B cell (primary cell): ENCODE measurements at regions not wholly inside any gene's neighbourhood (a gene's known extent, or its start where the extent isn't known, plus 50 kb on each side); places are given as distances from the start of the nearest gene placed in this dataset.

Experiments
- ATAC-seq: fragments of 200-7000 bp; cut with Tn5 transposase; one replicate; pipeline ENCODE4 v1.10.0; 2021; ENCODE audit warnings: low read depth, mild to moderate bottlenecking, moderate number of reproducible peaks, moderate library complexity
- CTCF ChIA-PET: fragments of 350-600 bp; sonication (Branson Sonifier 250); formaldehyde crosslinking; loops from one replicate; lab custom pipeline; 2021; ENCODE audit warnings: antibody characterized with exemption, inconsistent platforms; lab: Charles Lee
- POLR2A ChIA-PET: fragments of 350-600 bp; sonication (Branson Sonifier 250); formaldehyde crosslinking; loops from one replicate; lab custom pipeline; 2021; ENCODE audit warnings: antibody characterized with exemption; lab: Charles Lee
- DNase-seq: peaks from one replicate; pipeline ENCODE4 v3.0.0; 2013
- H2AFZ ChIP-seq: 2 replicates; pipeline ENCODE4 v1.6.1; 2012; ENCODE audit warnings: mild to moderate bottlenecking, low read depth, low read length; ENCODE audit not compliant: insufficient read depth, poor library complexity, severe bottlenecking
- H3K27ac ChIP-seq, 2 donors: 1 replicate in 1 of 2; 2 replicates in 1 of 2; pipeline ENCODE4 v1.5.1; 2012 to 2013; ENCODE audit warnings: low read length in 2 of 2, mild to moderate bottlenecking in 2 of 2, moderate library complexity in 1 of 2
- H3K27me3 ChIP-seq, 4 experiments: fragments of 200-600 bp in 1 of 4; sonication (generic) in 1 of 4; replicated peaks in 1 of 4; 1 replicate in 2 of 4; 2 replicates in 2 of 4; pipeline versions ENCODE4 v1.6.1 to v1.7.0; 2013 to 2016; ENCODE audit warnings: low read length in 3 of 4, mild to moderate bottlenecking in 2 of 4, mixed read lengths in 1 of 4, moderate library complexity in 1 of 4; ENCODE audit not compliant: insufficient read depth in 4 of 4, control insufficient read depth in 3 of 4; ENCODE audit errors: control extremely low read depth in 1 of 4
- H3K36me3 ChIP-seq, 2 experiments: replicated peaks in 1 of 2; 1 replicate in 1 of 2; 2 replicates in 1 of 2; pipeline versions ENCODE4 v1.6.1 to v1.7.1; 2013; ENCODE audit warnings: low read length in 1 of 2; ENCODE audit not compliant: insufficient read depth in 2 of 2, control insufficient read depth in 1 of 2; ENCODE audit errors: control extremely low read depth in 1 of 2, extremely low read depth in 1 of 2
- H3K4me1 ChIP-seq, 2 donors: fragments of 200-600 bp in 1 of 2; sonication (generic) in 1 of 2; 1 replicate in 1 of 2; 2 replicates in 1 of 2; pipeline versions ENCODE4 v1.5.1 to v1.6.1; 2013 to 2017; ENCODE audit warnings: low read length in 2 of 2; ENCODE audit not compliant: control insufficient read depth in 2 of 2, insufficient read depth in 2 of 2
- H3K4me2 ChIP-seq: replicated peaks from 2 replicates; pipeline ENCODE3; 2012; ENCODE audit warnings: mild to moderate bottlenecking, low read depth, low read length; ENCODE audit not compliant: poor library complexity, severe bottlenecking
- H3K4me3 ChIP-seq, 5 experiments: fragments of 200-600 bp in 1 of 5; sonication (generic) in 1 of 5; 1 replicate in 3 of 5; 2 replicates in 2 of 5; pipeline versions ENCODE4 v1.5.1 to v1.7.0; 2011 to 2016; ENCODE audit warnings: low read length in 4 of 5, mild to moderate bottlenecking in 4 of 5, low read depth in 2 of 5, control low read depth in 1 of 5, moderate library complexity in 1 of 5; ENCODE audit not compliant: insufficient read depth in 1 of 5; ENCODE audit errors: control extremely low read depth in 1 of 5, extremely low read depth in 1 of 5
- H3K79me2 ChIP-seq: fragments of 200-600 bp; sonication (generic); one replicate; pipeline ENCODE4 v1.6.0; 2016; ENCODE audit warnings: low read length; ENCODE audit not compliant: control insufficient read depth, insufficient read depth
- H3K9ac ChIP-seq: fragments of 200-600 bp; sonication (generic); 2 replicates; pipeline ENCODE4 v1.6.1; 2017; ENCODE audit warnings: mild to moderate bottlenecking, low read length, moderate library complexity
- H3K9me3 ChIP-seq, 3 donors: one replicate each; pipeline versions ENCODE4 v1.6.1 to v1.7.1; 2013; ENCODE audit warnings: low read length in 2 of 3; ENCODE audit not compliant: control insufficient read depth in 2 of 3, insufficient read depth in 1 of 3; ENCODE audit errors: control extremely low read depth in 1 of 3
- H4K20me1 ChIP-seq: 2 replicates; pipeline ENCODE4 v1.6.0; 2012; ENCODE audit warnings: mild to moderate bottlenecking, low read length; ENCODE audit not compliant: insufficient read depth, control insufficient read depth, poor library complexity, severe bottlenecking
- H3K27ac Mint-ChIP-seq: one replicate; pipeline ENCODE4 v1.8.0; 2021; ENCODE audit warnings: mixed read lengths
- H3K27me3 Mint-ChIP-seq: one replicate; pipeline ENCODE4 v1.8.0; 2021; ENCODE audit warnings: mixed read lengths
- H3K4me1 Mint-ChIP-seq: one replicate; pipeline ENCODE4 v1.8.0; 2021; ENCODE audit warnings: mixed read lengths
- H3K4me3 Mint-ChIP-seq: one replicate; pipeline ENCODE4 v1.8.0; 2021; ENCODE audit warnings: mixed read lengths
- H3K9me3 Mint-ChIP-seq: one replicate; pipeline ENCODE4 v1.8.0; 2022; ENCODE audit warnings: mixed read lengths; ENCODE audit not compliant: insufficient read depth
- EZH2 ChIP-seq: IDR thresholded peaks from 2 replicates; pipeline ENCODE4 v1.6.1; 2012; ENCODE audit warnings: borderline replicate concordance, low read depth, mild to moderate bottlenecking, moderate library complexity, low read length; ENCODE audit not compliant: insufficient read depth, poor library complexity, severe bottlenecking
- WGBS: methylation state at CpG from one replicate; pipeline ENCODE4 v1.1.5; 2013; ENCODE audit warnings: missing lambda C conversion rate; ENCODE audit not compliant: insufficient coverage; 5-methylcytosine and 5-hydroxymethylcytosine counted together
- intact Hi-C: fragments of 100-400 bp; cut with micrococcal nuclease; formaldehyde crosslinking; loops from one replicate; pipeline ENCODE4 v1.10.0; 2022
- TF ChIP-seq, protein P1 (sequence below): fragments of 200-600 bp; IDR thresholded peaks from one replicate; pipeline ENCODE4 v1.8.0; 2022; ENCODE audit warnings: antibody characterized with exemption, mild to moderate bottlenecking

DNA sequence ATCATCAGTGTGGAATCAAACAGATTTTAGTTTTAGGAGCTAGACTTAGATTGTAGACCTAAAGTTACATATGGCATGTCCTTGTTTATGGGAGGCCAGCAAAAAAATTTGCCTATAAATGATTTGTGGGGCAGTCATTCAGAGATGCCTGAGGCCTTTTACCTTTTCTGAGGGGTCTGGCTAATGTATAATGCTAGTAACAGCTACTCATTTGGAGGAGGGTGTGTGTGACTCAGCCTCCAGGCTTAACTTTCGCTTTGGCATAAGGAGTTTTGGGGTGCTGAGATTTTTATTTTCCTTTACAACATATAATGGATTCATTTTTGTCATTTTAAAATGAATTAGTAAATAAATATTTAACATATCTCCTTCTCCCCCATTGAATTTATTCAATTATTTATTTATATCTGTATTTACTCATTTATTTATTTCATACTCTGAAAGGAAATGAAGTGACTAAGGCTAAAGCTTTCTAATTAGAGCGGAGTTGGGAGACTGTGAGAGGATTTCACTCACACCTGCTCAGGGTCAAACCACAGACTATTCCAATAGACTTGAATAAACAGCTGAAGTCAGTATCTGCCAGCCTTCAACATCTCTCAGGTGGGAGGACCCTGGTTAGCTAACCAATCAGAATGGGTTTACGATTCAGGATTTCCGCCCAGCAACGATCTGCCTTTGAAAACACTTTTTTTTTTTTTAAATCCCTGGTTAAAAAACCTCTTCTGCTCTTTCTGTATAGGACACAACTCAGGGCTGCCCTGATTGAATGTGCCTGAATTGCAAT is 487.5 kb upstream of the SGCD start:
- Histone ChIP-seq H3K27me3 (no peaks in the 10 kb centered on the region), H3K36me3 (no peaks in the 10 kb centered on the region), H3K4me3 (no peak overlapping the region), H3K79me2 (no peaks in the 10 kb centered on the region), H3K4me1 (no peaks in the 10 kb centered on the region), H3K4me2 (no peak overlapping the region), H3K27ac (no peak overlapping the region), H4K20me1 (no peaks in the 10 kb centered on the region), H3K9me3 (no peaks in the 10 kb centered on the region), H2AFZ (no peak overlapping the region), H3K9ac (no peak overlapping the region)
- intact Hi-C loops = no loop called here
- ChIA-PET POLR2A (no interaction called here), CTCF (no interaction called here)
- ATAC-seq = no peak
- Mint-ChIP-seq H3K4me3 (no peak overlapping the region), H3K4me1 (no peaks in the 10 kb centered on the region), H3K27me3 (no peaks in the 10 kb centered on the region), H3K9me3 (no peaks in the 10 kb centered on the region), H3K27ac (no peak overlapping the region)
- 90% methylated on average over 3 of the region's 5 CpGs for WGBS
- DNase-seq = no peak
- TF ChIP-seq, protein P1, sequence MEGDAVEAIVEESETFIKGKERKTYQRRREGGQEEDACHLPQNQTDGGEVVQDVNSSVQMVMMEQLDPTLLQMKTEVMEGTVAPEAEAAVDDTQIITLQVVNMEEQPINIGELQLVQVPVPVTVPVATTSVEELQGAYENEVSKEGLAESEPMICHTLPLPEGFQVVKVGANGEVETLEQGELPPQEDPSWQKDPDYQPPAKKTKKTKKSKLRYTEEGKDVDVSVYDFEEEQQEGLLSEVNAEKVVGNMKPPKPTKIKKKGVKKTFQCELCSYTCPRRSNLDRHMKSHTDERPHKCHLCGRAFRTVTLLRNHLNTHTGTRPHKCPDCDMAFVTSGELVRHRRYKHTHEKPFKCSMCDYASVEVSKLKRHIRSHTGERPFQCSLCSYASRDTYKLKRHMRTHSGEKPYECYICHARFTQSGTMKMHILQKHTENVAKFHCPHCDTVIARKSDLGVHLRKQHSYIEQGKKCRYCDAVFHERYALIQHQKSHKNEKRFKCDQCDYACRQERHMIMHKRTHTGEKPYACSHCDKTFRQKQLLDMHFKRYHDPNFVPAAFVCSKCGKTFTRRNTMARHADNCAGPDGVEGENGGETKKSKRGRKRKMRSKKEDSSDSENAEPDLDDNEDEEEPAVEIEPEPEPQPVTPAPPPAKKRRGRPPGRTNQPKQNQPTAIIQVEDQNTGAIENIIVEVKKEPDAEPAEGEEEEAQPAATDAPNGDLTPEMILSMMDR = no peak
- no peak for TF ChIP-seq EZH2

DNA sequence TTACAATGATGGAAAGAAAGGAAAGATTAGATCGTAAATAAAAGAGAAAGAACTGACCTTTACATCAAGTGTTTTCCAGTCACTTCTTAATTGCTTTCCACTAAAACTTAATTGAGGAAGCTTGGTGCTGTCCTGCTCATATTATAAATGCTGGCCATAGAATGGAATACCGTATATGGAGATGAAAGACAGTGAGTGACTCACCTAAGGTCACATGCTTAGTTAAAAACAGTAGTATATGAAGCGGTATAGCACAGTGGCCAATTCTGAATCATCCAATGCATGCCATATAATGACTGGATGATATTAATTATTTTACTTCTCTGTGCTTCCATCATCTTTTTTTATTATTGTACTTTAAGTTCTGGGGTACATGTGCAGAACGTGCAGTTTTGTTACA is 482.4 kb upstream of the SGCD start:
- H3K27ac Mint-ChIP-seq = no peak overlapping the region
- Histone ChIP-seq H3K9me3 (no peaks in the 10 kb centered on the region), H3K4me2 (no peak overlapping the region), H3K9ac (no peak overlapping the region), H3K27me3 (no peaks in the 10 kb centered on the region), H3K4me3 (no peak overlapping the region), H4K20me1 (no peaks in the 10 kb centered on the region), H2AFZ (no peak overlapping the region), H3K79me2 (no peaks in the 10 kb centered on the region), H3K4me1 (no peaks in the 10 kb centered on the region), H3K36me3 (no peaks in the 10 kb centered on the region), H3K27ac (no peak overlapping the region)
- WGBS = no CpG with 5 or more reads among the region's 4 CpGs
- H3K4me3 Mint-ChIP-seq = no peak overlapping the region
- CTCF ChIA-PET = no interaction called here
- intact Hi-C loops = no loop called here
- POLR2A ChIA-PET = no interaction called here
- ATAC-seq (no peak), DNase-seq (no peak)
- no peaks in the 10 kb centered on the region for H3K27me3 Mint-ChIP-seq
- no peaks in the 10 kb centered on the region for H3K4me1 Mint-ChIP-seq
- H3K9me3 Mint-ChIP-seq = no peaks in the 10 kb centered on the region
- TF ChIP-seq EZH2 = no peak
- TF ChIP-seq, protein P1 = no peak
